ENCODE measurements at regions not wholly inside any gene's neighbourhood (a gene's known extent, or its start where the extent isn't known, plus 50 kb on each side); places are given as distances from the start of the nearest gene placed in this dataset.

GRCh38 chr3:159522276-159522675 lies 466.4 kb upstream of the IL12A start:
- no peak overlapping the region for H3K9ac ChIP-seq (ENCODE audit: low read length)
- no peaks in the 10 kb centered on the region for H3K4me1 ChIP-seq (ENCODE audit: low read length)
- H3K4me3 ChIP-seq (ENCODE audit: low read length): no peak overlapping the region
- H3K9me2 ChIP-seq (replicated peaks; ENCODE audit: insufficient read depth, low read length): no peaks in the 10 kb centered on the region
- no peaks in the 10 kb centered on the region for H3K9me3 ChIP-seq (replicated peaks; ENCODE audit: insufficient read depth, low read length)
- TF ChIP-seq CTCF (IDR thresholded peaks at IDR 0.05; ENCODE audit: low read length) (no peak), EZH2 (optimal IDR thresholded peaks at IDR 0.05; ENCODE audit: low read depth, low read length) (no peak), EZH2phosphoT487 (IDR thresholded peaks at IDR 0.05; ENCODE audit: low read length) (no peak)
- H3K27me3 ChIP-seq (replicated peaks; ENCODE audit: insufficient read depth, low read length): no peaks in the 10 kb centered on the region
- DNase-seq: no peak
- no peaks in the 10 kb centered on the region for H4K20me1 ChIP-seq (ENCODE audit: insufficient read depth, low read length)
- H3K27ac ChIP-seq (ENCODE audit: low read length): no peak overlapping the region
- no peaks in the 10 kb centered on the region for H3K79me2 ChIP-seq (ENCODE audit: low read length)
- no peak overlapping the region for H3K4me2 ChIP-seq (ENCODE audit: low read depth, low read length)
- no peak overlapping the region for H2AFZ ChIP-seq (ENCODE audit: low read length)
- no peaks in the 10 kb centered on the region for H3K36me3 ChIP-seq (replicated peaks; ENCODE audit: insufficient read depth, low read length)
- no peaks in the 10 kb centered on the region for H3F3A ChIP-seq (ENCODE audit: insufficient read depth, low read length)

- H3K4me3 ChIP-seq (ENCODE audit: low read length): no peak overlapping the region
- no peaks in the 10 kb centered on the region for H3K36me3 ChIP-seq (replicated peaks; ENCODE audit: insufficient read depth, low read length)
- H3F3A ChIP-seq (ENCODE audit: insufficient read depth, low read length): no peaks in the 10 kb centered on the region
- no peak overlapping the region for H2AFZ ChIP-seq (ENCODE audit: low read length)
- H3K79me2 ChIP-seq (ENCODE audit: low read length): no peaks in the 10 kb centered on the region
- no peak overlapping the region for H3K9ac ChIP-seq (ENCODE audit: low read length)
- H3K9me3 ChIP-seq (replicated peaks; ENCODE audit: insufficient read depth, low read length): no peaks in the 10 kb centered on the region
- no peaks in the 10 kb centered on the region for H3K9me2 ChIP-seq (replicated peaks; ENCODE audit: insufficient read depth, low read length)
- no peaks in the 10 kb centered on the region for H4K20me1 ChIP-seq (ENCODE audit: insufficient read depth, low read length)
- no peaks in the 10 kb centered on the region for H3K27me3 ChIP-seq (replicated peaks; ENCODE audit: insufficient read depth, low read length)
- no peaks in the 10 kb centered on the region for H3K4me1 ChIP-seq (ENCODE audit: low read length)
- H3K4me2 ChIP-seq (ENCODE audit: low read depth, low read length): no peak overlapping the region
- no peak overlapping the region for H3K27ac ChIP-seq (ENCODE audit: low read length)
- no peak for TF ChIP-seq EZH2 (optimal IDR thresholded peaks at IDR 0.05; ENCODE audit: low read depth, low read length)
- TF ChIP-seq EZH2phosphoT487 (IDR thresholded peaks at IDR 0.05; ENCODE audit: low read length): no peak
- no peak for TF ChIP-seq CTCF (IDR thresholded peaks at IDR 0.05; ENCODE audit: low read length)
- DNase-seq: no peak
Observed at GRCh38 chr3:159528251-159528895, 460.3 kb upstream of the IL12A start.

GRCh38 chr3:159532577-159532976 lies 456.1 kb upstream of the IL12A start:
- no peaks in the 10 kb centered on the region for H3F3A ChIP-seq (ENCODE audit: insufficient read depth, low read length)
- H3K9ac ChIP-seq (ENCODE audit: low read length): no peak overlapping the region
- H3K36me3 ChIP-seq (replicated peaks; ENCODE audit: insufficient read depth, low read length): no peaks in the 10 kb centered on the region
- no peak overlapping the region for H2AFZ ChIP-seq (ENCODE audit: low read length)
- H3K79me2 ChIP-seq (ENCODE audit: low read length): no peaks in the 10 kb centered on the region
- no peak overlapping the region for H3K4me2 ChIP-seq (ENCODE audit: low read depth, low read length)
- no peaks in the 10 kb centered on the region for H4K20me1 ChIP-seq (ENCODE audit: insufficient read depth, low read length)
- H3K4me1 ChIP-seq (ENCODE audit: low read length): no peaks in the 10 kb centered on the region
- TF ChIP-seq CTCF (IDR thresholded peaks at IDR 0.05; ENCODE audit: low read length): no peak
- TF ChIP-seq EZH2phosphoT487 (IDR thresholded peaks at IDR 0.05; ENCODE audit: low read length): no peak
- TF ChIP-seq EZH2 (optimal IDR thresholded peaks at IDR 0.05; ENCODE audit: low read depth, low read length): no peak
- no peak overlapping the region for H3K4me3 ChIP-seq (ENCODE audit: low read length)
- H3K9me3 ChIP-seq (replicated peaks; ENCODE audit: insufficient read depth, low read length): no peaks in the 10 kb centered on the region
- no peak overlapping the region for H3K27ac ChIP-seq (ENCODE audit: low read length)
- no peaks in the 10 kb centered on the region for H3K27me3 ChIP-seq (replicated peaks; ENCODE audit: insufficient read depth, low read length)
- DNase-seq: no peak
- H3K9me2 ChIP-seq (replicated peaks; ENCODE audit: insufficient read depth, low read length): no peaks in the 10 kb centered on the region

Data from MM.1S (cell line).